HCT116 (cell line): ENCODE measurements at regions not wholly inside any gene's neighbourhood (a gene's known extent, or its start where the extent isn't known, plus 50 kb on each side); places are given as distances from the start of the nearest gene placed in this dataset.

Experiments used
- ATAC-seq: fragments of 200-7000 bp; cut with Tn5 transposase; 2 replicates; pipeline ENCODE4 v1.9.1; 2020; ENCODE audit warnings: mild to moderate bottlenecking, moderate library complexity
- BruUV-seq: library from RNA; stranded (reverse); fragments of 400-500 nt; replicated peaks from 2 replicates; lab custom pipeline; 2021; lab: Mats Ljungman, UMichigan
- CTCF ChIA-PET: fragments of 300-600 bp; sonication (Branson Sonifier 250); formaldehyde crosslinking; loops from one replicate; lab custom pipeline; 2021; ENCODE audit warnings: antibody characterized with exemption; lab: Charles Lee
- POLR2A ChIA-PET: fragments of 300-600, 350-600 bp; sonication (Branson Sonifier 250); formaldehyde crosslinking; loops from one replicate; lab custom pipeline; 2021; ENCODE audit warnings: antibody characterized with exemption; lab: Charles Lee
- RAD21 ChIA-PET, 2 experiments: fragments of 300-600 bp; sonication (Branson Sonifier 250); formaldehyde crosslinking; loops; one replicate each; lab custom pipeline; 2023; ENCODE audit warnings: low total read pairs in 2 of 2; ENCODE audit not compliant: uncharacterized antibody in 2 of 2, unreplicated experiment in 2 of 2, low non-redundant PET in 1 of 2; lab: Charles Lee
- DNase-seq: peaks from one replicate; pipeline ENCODE4 v3.0.0-alpha.2; 2010; ENCODE audit warnings: low read depth, low spot score
- H2AFZ ChIP-seq: fragments of 200-600 bp; shearing (Covaris generic), sonication (generic); 2 replicates; pipeline ENCODE4 v1.6.1; 2017; ENCODE audit warnings: low read depth, mixed run types, mixed read lengths, antibody characterized with exemption, low read length; ENCODE audit not compliant: poor library complexity, severe bottlenecking
- H3K27ac ChIP-seq: 2 replicates; pipeline ENCODE4 v1.5.1; 2012; ENCODE audit warnings: low read depth, low read length
- H3K27me3 ChIP-seq: fragments of 200-600 bp; sonication (generic); 2 replicates; pipeline ENCODE4 v1.6.1; 2016; ENCODE audit warnings: mixed run types, low read length, mixed read lengths; ENCODE audit not compliant: insufficient read depth
- H3K36me3 ChIP-seq, 2 experiments: fragments of 200-500 bp in 1 of 2; fragments of 200-600 bp in 1 of 2; sonication (Bioruptor generic) in 1 of 2; sonication (generic) in 1 of 2; 2 replicates each; pipeline versions ENCODE4 v1.5.1 to v1.6.1; 2014 to 2016; ENCODE audit warnings: low read length in 2 of 2, inconsistent platforms in 1 of 2, mixed read lengths in 1 of 2, mixed run types in 1 of 2; ENCODE audit not compliant: insufficient read depth in 2 of 2, control insufficient read depth in 1 of 2
- H3K4me1 ChIP-seq, 2 experiments: fragments of 200-600 bp in 1 of 2; sonication (generic) in 1 of 2; 2 replicates each; pipeline versions ENCODE4 v1.5.1 to v1.6.1; 2012 to 2017; ENCODE audit warnings: low read length in 2 of 2, inconsistent platforms in 1 of 2, mild to moderate bottlenecking in 1 of 2, mixed read lengths in 1 of 2, mixed run types in 1 of 2, moderate library complexity in 1 of 2; ENCODE audit not compliant: insufficient read depth in 2 of 2, control insufficient read depth in 1 of 2
- H3K4me2 ChIP-seq: fragments of 200-600 bp; sonication (generic); 2 replicates; pipeline ENCODE4 v1.6.1; 2017; ENCODE audit warnings: mixed run types, low read length, mixed read lengths
- H3K4me3 ChIP-seq, 2 experiments: fragments of 200-600 bp in 1 of 2; sonication (generic) in 1 of 2; replicated peaks in 1 of 2; 2 replicates each; pipeline ENCODE4 v1.5.1; 2011 to 2016; ENCODE audit warnings: low read length in 2 of 2, control low read depth in 1 of 2, low read depth in 1 of 2, mild to moderate bottlenecking in 1 of 2, mixed read lengths in 1 of 2, mixed run types in 1 of 2
- H3K79me2 ChIP-seq: fragments of 200-600 bp; sonication (generic); 2 replicates; pipeline ENCODE4 v1.6.1; 2017; ENCODE audit warnings: mild to moderate bottlenecking, mixed run types, low read length, moderate library complexity, mixed read lengths; ENCODE audit not compliant: insufficient read depth
- H3K9ac ChIP-seq: fragments of 200-600 bp; sonication (generic); 2 replicates; pipeline ENCODE4 v1.6.1; 2016; ENCODE audit warnings: low read length, mixed read lengths
- H3K9me2 ChIP-seq: fragments of 200-600 bp; sonication (generic), shearing (Covaris generic); 2 replicates; pipeline ENCODE4 v1.6.1; 2017; ENCODE audit warnings: mixed run types, mild to moderate bottlenecking, moderate library complexity; ENCODE audit not compliant: insufficient read depth
- H3K9me3 ChIP-seq, 2 experiments: fragments of 200-500 bp in 1 of 2; fragments of 200-600 bp in 1 of 2; sonication (Bioruptor generic) in 1 of 2; sonication (generic) in 1 of 2; 2 replicates each; pipeline ENCODE4 v1.6.1; 2014 to 2017; ENCODE audit warnings: low read length in 2 of 2, mixed read lengths in 2 of 2, inconsistent platforms in 1 of 2, low read depth in 1 of 2, mild to moderate bottlenecking in 1 of 2, mixed run types in 1 of 2, moderate library complexity in 1 of 2; ENCODE audit not compliant: control insufficient read depth in 1 of 2, insufficient read depth in 1 of 2
- H4K20me1 ChIP-seq: fragments of 200-600 bp; sonication (generic), shearing (Covaris generic); 2 replicates; pipeline ENCODE4 v1.6.1; 2017; ENCODE audit warnings: mixed run types, mild to moderate bottlenecking, moderate library complexity; ENCODE audit not compliant: insufficient read depth
- CBX3 ChIP-seq: IDR thresholded peaks from 2 replicates; pipeline ENCODE4 v1.6.1; 2012; ENCODE audit warnings: low read depth
- ELF1 ChIP-seq: IDR thresholded peaks from 2 replicates; pipeline ENCODE4 v1.6.1; 2012; ENCODE audit warnings: low read depth, borderline replicate concordance
- FOSL1 ChIP-seq: IDR thresholded peaks from 2 replicates; pipeline ENCODE4 v1.6.1; 2012; ENCODE audit warnings: low read depth
- POLR2A ChIP-seq: IDR thresholded peaks from 2 replicates; pipeline ENCODE4 v1.7.0; 2011; ENCODE audit warnings: borderline replicate concordance; ENCODE audit not compliant: insufficient read depth, insufficient read length; ENCODE audit errors: extremely low read depth
- POLR2AphosphoS5 ChIP-seq: IDR thresholded peaks from 2 replicates; pipeline ENCODE4 v1.6.1; 2011; ENCODE audit warnings: mild to moderate bottlenecking, low read depth, low read length, moderate library complexity
- RAD21 ChIP-seq: IDR thresholded peaks from 2 replicates; pipeline ENCODE4 v1.6.1; 2012; ENCODE audit warnings: low read depth, mild to moderate bottlenecking
- SRF ChIP-seq: IDR thresholded peaks from 2 replicates; pipeline ENCODE4 v1.6.1; 2012; ENCODE audit warnings: low read depth
- TCF7L2 ChIP-seq: IDR thresholded peaks from 2 replicates; pipeline ENCODE4 v1.7.0; 2011; ENCODE audit warnings: borderline replicate concordance, inconsistent platforms; ENCODE audit not compliant: insufficient read depth, insufficient read length; ENCODE audit errors: extremely low read depth
- ZNF274 ChIP-seq: fragments of 200-500 bp; sonication (Bioruptor generic); IDR thresholded peaks from 2 replicates; pipeline ENCODE4 v1.6.1; 2014; ENCODE audit warnings: mild to moderate bottlenecking, low read depth, low read length, inconsistent platforms
- intact Hi-C: fragments of 100-400 bp; cut with micrococcal nuclease; formaldehyde crosslinking; loops from 2 replicates; pipeline ENCODE4 v1.10.0; 2022
- TF ChIP-seq, protein P1 (sequence below): IDR thresholded peaks from 2 replicates; pipeline ENCODE4 v1.6.1; 2011; ENCODE audit warnings: mild to moderate bottlenecking, low read length, moderate library complexity; ENCODE audit not compliant: insufficient replicate concordance; ENCODE audit errors: extremely low read depth
- TF ChIP-seq, protein P2 (sequence below), 3 experiments: fragments of 200-600 bp in 1 of 3; sonication (generic) in 1 of 3; IDR thresholded peaks in 2 of 3; conservative IDR thresholded peaks in 1 of 3; 2 replicates each; pipeline ENCODE4 v1.5.1; 2012 to 2017; ENCODE audit warnings: low read depth in 2 of 3, low read length in 2 of 3, antibody characterized with exemption in 1 of 3, borderline replicate concordance in 1 of 3, control low read depth in 1 of 3, mild to moderate bottlenecking in 1 of 3, mixed read lengths in 1 of 3, mixed run types in 1 of 3, moderate library complexity in 1 of 3; ENCODE audit not compliant: insufficient read depth in 1 of 3

DNA sequence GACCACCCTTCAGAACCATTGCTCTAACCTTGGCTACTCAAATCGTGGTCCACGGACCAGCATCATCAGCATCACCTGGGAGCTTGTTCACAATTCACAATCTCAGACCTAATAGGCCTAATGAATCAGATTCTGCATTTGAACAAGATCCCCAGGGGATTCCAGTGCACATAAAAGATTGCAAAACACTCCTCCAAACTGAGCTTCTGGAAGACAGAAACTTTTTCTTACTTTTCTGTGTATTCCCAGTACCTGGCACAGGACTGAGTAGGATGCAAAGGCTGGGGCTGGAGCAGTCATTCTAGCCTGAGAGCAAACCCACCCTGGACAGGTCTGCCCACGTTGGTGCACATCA, 115.1 kb upstream of the COPS8 start:
- H3K4me3 ChIP-seq = no peak overlapping the region
- TF ChIP-seq, protein P1, sequence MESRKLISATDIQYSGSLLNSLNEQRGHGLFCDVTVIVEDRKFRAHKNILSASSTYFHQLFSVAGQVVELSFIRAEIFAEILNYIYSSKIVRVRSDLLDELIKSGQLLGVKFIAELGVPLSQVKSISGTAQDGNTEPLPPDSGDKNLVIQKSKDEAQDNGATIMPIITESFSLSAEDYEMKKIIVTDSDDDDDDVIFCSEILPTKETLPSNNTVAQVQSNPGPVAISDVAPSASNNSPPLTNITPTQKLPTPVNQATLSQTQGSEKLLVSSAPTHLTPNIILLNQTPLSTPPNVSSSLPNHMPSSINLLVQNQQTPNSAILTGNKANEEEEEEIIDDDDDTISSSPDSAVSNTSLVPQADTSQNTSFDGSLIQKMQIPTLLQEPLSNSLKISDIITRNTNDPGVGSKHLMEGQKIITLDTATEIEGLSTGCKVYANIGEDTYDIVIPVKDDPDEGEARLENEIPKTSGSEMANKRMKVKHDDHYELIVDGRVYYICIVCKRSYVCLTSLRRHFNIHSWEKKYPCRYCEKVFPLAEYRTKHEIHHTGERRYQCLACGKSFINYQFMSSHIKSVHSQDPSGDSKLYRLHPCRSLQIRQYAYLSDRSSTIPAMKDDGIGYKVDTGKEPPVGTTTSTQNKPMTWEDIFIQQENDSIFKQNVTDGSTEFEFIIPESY = no peak
- TF ChIP-seq ZNF274 (no peak), CBX3 (no peak), POLR2AphosphoS5 (no peak), TCF7L2 (no peak), POLR2A (no peak), SRF (no peak), ELF1 (no peak), RAD21 (no peak), FOSL1 (no peak)
- TF ChIP-seq, protein P2, sequence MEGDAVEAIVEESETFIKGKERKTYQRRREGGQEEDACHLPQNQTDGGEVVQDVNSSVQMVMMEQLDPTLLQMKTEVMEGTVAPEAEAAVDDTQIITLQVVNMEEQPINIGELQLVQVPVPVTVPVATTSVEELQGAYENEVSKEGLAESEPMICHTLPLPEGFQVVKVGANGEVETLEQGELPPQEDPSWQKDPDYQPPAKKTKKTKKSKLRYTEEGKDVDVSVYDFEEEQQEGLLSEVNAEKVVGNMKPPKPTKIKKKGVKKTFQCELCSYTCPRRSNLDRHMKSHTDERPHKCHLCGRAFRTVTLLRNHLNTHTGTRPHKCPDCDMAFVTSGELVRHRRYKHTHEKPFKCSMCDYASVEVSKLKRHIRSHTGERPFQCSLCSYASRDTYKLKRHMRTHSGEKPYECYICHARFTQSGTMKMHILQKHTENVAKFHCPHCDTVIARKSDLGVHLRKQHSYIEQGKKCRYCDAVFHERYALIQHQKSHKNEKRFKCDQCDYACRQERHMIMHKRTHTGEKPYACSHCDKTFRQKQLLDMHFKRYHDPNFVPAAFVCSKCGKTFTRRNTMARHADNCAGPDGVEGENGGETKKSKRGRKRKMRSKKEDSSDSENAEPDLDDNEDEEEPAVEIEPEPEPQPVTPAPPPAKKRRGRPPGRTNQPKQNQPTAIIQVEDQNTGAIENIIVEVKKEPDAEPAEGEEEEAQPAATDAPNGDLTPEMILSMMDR (IDR thresholded peaks at IDR 0.05 in 2 of 3, conservative IDR thresholded peaks at IDR 0.05 in 1 of 3; ENCODE audit: borderline replicate concordance in 1 of 3, insufficient read depth in 1 of 3, low read depth in 2 of 3, low read length in 2 of 3) = no peak
- POLR2A ChIA-PET = no interaction called here
- H3K27me3 ChIP-seq = peaks cover 53% of the 10 kb centered on the region; the same call in 1 of the 2 replicates
- CTCF ChIA-PET = no interaction called here
- H3K9me2 ChIP-seq = no peaks in the 10 kb centered on the region
- DNase-seq = no peak
- no peak overlapping the region for H3K4me2 ChIP-seq
- H3K36me3 ChIP-seq = no peaks in the 10 kb centered on the region
- H3K9me3 ChIP-seq = no peaks in the 10 kb centered on the region
- no peaks in the 10 kb centered on the region for H3K79me2 ChIP-seq
- no peak overlapping the region for H3K9ac ChIP-seq
- no peak overlapping the region for H3K27ac ChIP-seq
- H3K4me1 ChIP-seq = no peaks in the 10 kb centered on the region
- no peak for ATAC-seq
- no peak overlapping the region for H2AFZ ChIP-seq
- H4K20me1 ChIP-seq = no peaks in the 10 kb centered on the region
- no TSS peak for BruUV-seq
- intact Hi-C loops = no loop called here
- RAD21 ChIA-PET = no interaction called here
